ENCODE measurements at regions not wholly inside any gene's neighbourhood (a gene's known extent, or its start where the extent isn't known, plus 50 kb on each side); places are given as distances from the start of the nearest gene placed in this dataset.
A peak's percentile ranks its signal among the peaks of the same experiment; 100 is the strongest.

- H3K4me3 ChIP-seq (ENCODE audit: low read length) = no peak overlapping the region
- H3K4me1 ChIP-seq (ENCODE audit: control insufficient read depth, insufficient read depth, low read length) = peaks cover 7% of the 10 kb centered on the region
- Mint-ChIP-seq H3K4me3 (no peak overlapping the region), H3K27me3 (ENCODE audit: insufficient read depth) (peaks cover 2% of the 10 kb centered on the region), H3K36me3 (ENCODE audit: low read depth) (no peaks in the 10 kb centered on the region), H3K9me3 (no peaks in the 10 kb centered on the region), H3K4me1 (peaks cover 25% of the 10 kb centered on the region), H3K27ac (no peak overlapping the region)
- no peak overlapping the region for H3K9ac ChIP-seq (ENCODE audit: extremely low read depth, low read length, poor library complexity, severe bottlenecking)
- no peaks in the 10 kb centered on the region for H3K36me3 ChIP-seq (ENCODE audit: control insufficient read depth, insufficient read depth, low read length)
- no peak for TF ChIP-seq CTCF (conservative IDR thresholded peaks at IDR 0.05)
- no peak overlapping the region for H3K27ac ChIP-seq (ENCODE audit: low read depth, low read length)
- H3K27me3 ChIP-seq (ENCODE audit: control insufficient read depth, insufficient read depth, low read length, poor library complexity, severe bottlenecking) = no peaks in the 10 kb centered on the region
- 84 to 100% methylated on average over 1 to 3 of the region's 3 CpGs for WGBS, 2 experiments (ENCODE audit: insufficient coverage in 1 of 2, insufficient read length in 1 of 2)
- no peaks in the 10 kb centered on the region for H3K9me3 ChIP-seq (ENCODE audit: control insufficient read depth, low read length)
- DNase-seq = no peak
These were observed 277.2 kb downstream of the SHQ1 start for GRCh38 chr3:72571052-72571451.

GRCh38 chr3:72569754-72570440, 278.3 kb downstream of the SHQ1 start:
- H3K27me3 ChIP-seq (ENCODE audit: control insufficient read depth, insufficient read depth, low read length, poor library complexity, severe bottlenecking) = no peaks in the 10 kb centered on the region
- H3K27ac ChIP-seq (ENCODE audit: low read depth, low read length) = no peak overlapping the region
- WGBS, 2 experiments (ENCODE audit: insufficient coverage in 1 of 2, insufficient read length in 1 of 2) = 92 to 93% methylated on average over 8 to 10 of the region's 10 CpGs
- peaks cover 7% of the 10 kb centered on the region for H3K4me1 ChIP-seq (ENCODE audit: control insufficient read depth, insufficient read depth, low read length)
- H3K9ac ChIP-seq (ENCODE audit: extremely low read depth, low read length, poor library complexity, severe bottlenecking) = no peak overlapping the region
- TF ChIP-seq CTCF (conservative IDR thresholded peaks at IDR 0.05) = no peak
- no peak for DNase-seq
- Mint-ChIP-seq H3K4me1 (peaks cover 28% of the 10 kb centered on the region), H3K27me3 (ENCODE audit: insufficient read depth) (peaks cover 2% of the 10 kb centered on the region), H3K9me3 (no peaks in the 10 kb centered on the region), H3K36me3 (ENCODE audit: low read depth) (no peaks in the 10 kb centered on the region), H3K27ac (no peak overlapping the region), H3K4me3 (no peak overlapping the region)
- no peak overlapping the region for H3K4me3 ChIP-seq (ENCODE audit: low read length)
- H3K36me3 ChIP-seq (ENCODE audit: control insufficient read depth, insufficient read depth, low read length) = no peaks in the 10 kb centered on the region
- no peaks in the 10 kb centered on the region for H3K9me3 ChIP-seq (ENCODE audit: control insufficient read depth, low read length)

GRCh38 chr3:72568083-72568482, 280.2 kb downstream of the SHQ1 start:
- H3K4me3 Mint-ChIP-seq = no peak overlapping the region
- peaks cover 2% of the 10 kb centered on the region for H3K27me3 Mint-ChIP-seq (ENCODE audit: insufficient read depth)
- peaks cover 27% of the 10 kb centered on the region for H3K4me1 Mint-ChIP-seq
- DNase-seq = no peak
- no peak for TF ChIP-seq CTCF (conservative IDR thresholded peaks at IDR 0.05)
- Histone ChIP-seq H3K4me3 (ENCODE audit: low read length) (no peak overlapping the region), H3K4me1 (ENCODE audit: control insufficient read depth, insufficient read depth, low read length) (peaks cover 7% of the 10 kb centered on the region), H3K9ac (ENCODE audit: extremely low read depth, low read length, poor library complexity, severe bottlenecking) (no peak overlapping the region), H3K27me3 (ENCODE audit: control insufficient read depth, insufficient read depth, low read length, poor library complexity, severe bottlenecking) (no peaks in the 10 kb centered on the region), H3K36me3 (ENCODE audit: control insufficient read depth, insufficient read depth, low read length) (no peaks in the 10 kb centered on the region), H3K27ac (ENCODE audit: low read depth, low read length) (peak overlapping the region; percentile 56), H3K9me3 (ENCODE audit: control insufficient read depth, low read length) (no peaks in the 10 kb centered on the region)
- WGBS, 2 experiments (ENCODE audit: insufficient coverage in 1 of 2, insufficient read length in 1 of 2) = 92 to 94% methylated on average over 6 to 11 of the region's 11 CpGs
- no peaks in the 10 kb centered on the region for H3K9me3 Mint-ChIP-seq
- H3K36me3 Mint-ChIP-seq (ENCODE audit: low read depth) = no peaks in the 10 kb centered on the region
- H3K27ac Mint-ChIP-seq = no peak overlapping the region
